ENCODE measurements at regions not wholly inside any gene's neighbourhood (a gene's known extent, or its start where the extent isn't known, plus 50 kb on each side); places are given as distances from the start of the nearest gene placed in this dataset.

DNA sequence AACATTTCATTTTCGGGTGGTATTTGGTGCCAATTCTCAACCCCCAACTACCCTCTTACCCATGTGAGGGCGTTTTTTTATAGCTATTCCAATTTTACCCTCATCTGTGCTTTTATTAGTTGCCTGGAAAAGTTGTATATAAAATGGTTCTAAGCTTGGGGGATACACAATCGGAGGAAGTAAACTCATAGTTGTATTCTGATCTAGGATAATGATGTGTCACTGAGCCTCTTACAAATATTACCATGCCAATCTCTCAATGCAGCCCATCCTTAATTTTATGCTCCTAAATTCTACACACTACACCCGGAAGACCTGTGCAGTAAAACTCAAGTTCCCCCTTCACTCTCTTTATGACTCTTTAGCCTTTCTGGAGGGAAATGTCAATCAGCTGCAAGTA, 1206.5 kb upstream of the FLRT2 start:
- no peak for TF ChIP-seq CTCF (IDR thresholded peaks at IDR 0.05)
- no peak for TF ChIP-seq TCF7L2 (IDR thresholded peaks at IDR 0.05; ENCODE audit: low read depth, low read length)
